Bronchial epithelial cell (primary cell): ENCODE measurements at regions not wholly inside any gene's neighbourhood (a gene's known extent, or its start where the extent isn't known, plus 50 kb on each side); places are given as distances from the start of the nearest gene placed in this dataset.
A peak's percentile ranks its signal among the peaks of the same experiment; 100 is the strongest.

Experiments
- DNase-seq: peaks from one replicate; pipeline ENCODE4 v3.0.0-alpha.2; 2010; ENCODE audit warnings: low read depth
- FAIRE-seq: peaks from 2 replicates; lab custom pipeline; 2011; peaks lifted over from hg19 to GRCh38; lab: Jason Lieb, UNC
- H3K27me3 ChIP-seq: 2 replicates; pipeline ENCODE4 v1.5.1; 2011; ENCODE audit warnings: low read length; ENCODE audit not compliant: control insufficient read depth, insufficient read depth
- H3K36me3 ChIP-seq: 2 replicates; pipeline ENCODE4 v1.5.1; 2011; ENCODE audit warnings: low read length; ENCODE audit not compliant: control insufficient read depth, insufficient read depth
- H3K4me3 ChIP-seq: 2 replicates; pipeline ENCODE4 v1.5.1; 2011; ENCODE audit warnings: mild to moderate bottlenecking, low read depth, low read length, control low read depth
- CTCF ChIP-seq: IDR thresholded peaks from 2 replicates; pipeline ENCODE4 v1.5.1; 2011; ENCODE audit warnings: mild to moderate bottlenecking, moderate library complexity, low read length, control low read depth, inconsistent platforms; ENCODE audit not compliant: insufficient read depth, severe bottlenecking

GRCh38 chr4:31598639-31599038, 878.5 kb downstream of the PCDH7 start:
- DNase-seq, result no peak
- H3K4me3 ChIP-seq, result no peak overlapping the region
- no peaks in the 10 kb centered on the region for H3K27me3 ChIP-seq
- H3K36me3 ChIP-seq, result no peaks in the 10 kb centered on the region
- FAIRE-seq, result no peak
- no peak for TF ChIP-seq CTCF

- no peaks in the 10 kb centered on the region for H3K36me3 ChIP-seq
- FAIRE-seq, result no peak
These were observed 881.6 kb downstream of the PCDH7 start for GRCh38 chr4:31601793-31602192.

GRCh38 chr4:31613946-31614623, 893.9 kb downstream of the PCDH7 start:
- Histone ChIP-seq H3K4me3 (no peak overlapping the region), H3K36me3 (no peaks in the 10 kb centered on the region), H3K27me3 (no peaks in the 10 kb centered on the region)
- FAIRE-seq, result no peak
- peak; percentile 49 for DNase-seq
- no peak for TF ChIP-seq CTCF

More at GRCh38 chr4:31601793-31602192, 881.6 kb downstream of the PCDH7 start:
- no peak overlapping the region for H3K4me3 ChIP-seq
- H3K27me3 ChIP-seq, result no peaks in the 10 kb centered on the region
- TF ChIP-seq CTCF, result no peak
- no peak for DNase-seq

- Histone ChIP-seq H3K36me3 (no peaks in the 10 kb centered on the region), H3K4me3 (no peak overlapping the region), H3K27me3 (no peaks in the 10 kb centered on the region)
- FAIRE-seq (no peak), DNase-seq (no peak)
- TF ChIP-seq CTCF, result no peak
These were observed 897.5 kb downstream of the PCDH7 start for GRCh38 chr4:31617667-31618066.

- Histone ChIP-seq H3K4me3 (no peak overlapping the region), H3K36me3 (no peaks in the 10 kb centered on the region), H3K27me3 (no peaks in the 10 kb centered on the region)
- DNase-seq, result peak; percentile 33
- FAIRE-seq, result no peak
- TF ChIP-seq CTCF, result no peak
These were observed 900.3 kb downstream of the PCDH7 start for GRCh38 chr4:31620476-31620875.

- TF ChIP-seq CTCF, result no peak
- no peak for DNase-seq
- H3K27me3 ChIP-seq, result no peaks in the 10 kb centered on the region
- no peak for FAIRE-seq
- H3K4me3 ChIP-seq, result no peak overlapping the region
- no peaks in the 10 kb centered on the region for H3K36me3 ChIP-seq
These were observed 925.1 kb downstream of the PCDH7 start for GRCh38 chr4:31645236-31645635.
